Pons (tissue), 1 donor: ENCODE measurements at regions not wholly inside any gene's neighbourhood (a gene's known extent, or its start where the extent isn't known, plus 50 kb on each side); places are given as distances from the start of the nearest gene placed in this dataset.
A peak's percentile ranks its signal among the peaks of the same experiment; 100 is the strongest.

ENCODE experiments used
- DNase-seq: peaks from one replicate; pipeline ENCODE4 v3.0.0-alpha.2; 2016; ENCODE audit warnings: low spot score

DNA sequence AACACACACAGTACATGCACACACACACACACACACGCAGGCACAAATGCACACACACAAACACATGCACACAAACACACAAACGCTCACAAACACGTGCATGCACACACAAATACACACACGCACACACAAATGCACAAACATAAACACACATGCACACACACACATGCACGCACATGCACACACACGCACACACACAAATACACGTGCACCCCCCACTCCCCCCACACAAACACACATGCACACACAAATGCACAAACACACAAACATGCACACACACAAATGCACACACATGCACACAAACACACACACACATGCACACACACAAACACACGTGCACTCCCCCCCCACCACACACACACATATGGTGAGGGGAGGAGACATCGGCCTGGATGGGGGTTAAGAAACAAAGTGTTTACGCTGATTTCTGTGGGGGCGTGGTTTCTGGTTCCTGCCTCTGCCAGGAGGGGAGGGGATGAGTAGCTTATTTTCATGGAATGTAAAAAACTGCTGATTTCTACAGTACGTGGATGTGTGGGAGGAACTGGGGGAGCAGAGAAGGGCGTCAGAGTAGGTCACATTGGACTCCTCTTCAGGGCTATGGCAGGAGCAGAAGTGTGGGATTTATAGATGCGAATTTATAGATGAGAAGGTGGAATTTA, 607.2 kb downstream of the QKI start:
- no peak for DNase-seq

DNA sequence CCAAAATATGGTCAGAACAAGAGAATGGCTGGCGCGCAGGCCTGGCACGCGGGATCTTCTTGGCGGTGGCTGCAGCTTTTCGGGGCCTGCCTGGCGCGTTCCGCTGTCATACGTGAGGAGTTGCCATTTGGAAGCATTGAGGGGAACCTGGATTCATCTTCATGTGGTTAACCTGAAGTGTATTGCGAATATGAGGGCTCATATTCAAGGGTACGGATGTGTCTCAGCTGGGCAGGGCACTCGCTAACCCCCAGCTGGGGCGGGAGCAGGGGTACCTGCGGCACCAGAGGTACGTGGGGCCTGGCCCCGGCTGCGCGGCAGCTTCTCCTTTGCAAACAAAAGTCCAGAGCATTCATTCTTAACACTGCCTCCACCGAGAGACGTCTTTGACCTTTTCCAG, 605.6 kb downstream of the QKI start:
- no peak for DNase-seq

DNA sequence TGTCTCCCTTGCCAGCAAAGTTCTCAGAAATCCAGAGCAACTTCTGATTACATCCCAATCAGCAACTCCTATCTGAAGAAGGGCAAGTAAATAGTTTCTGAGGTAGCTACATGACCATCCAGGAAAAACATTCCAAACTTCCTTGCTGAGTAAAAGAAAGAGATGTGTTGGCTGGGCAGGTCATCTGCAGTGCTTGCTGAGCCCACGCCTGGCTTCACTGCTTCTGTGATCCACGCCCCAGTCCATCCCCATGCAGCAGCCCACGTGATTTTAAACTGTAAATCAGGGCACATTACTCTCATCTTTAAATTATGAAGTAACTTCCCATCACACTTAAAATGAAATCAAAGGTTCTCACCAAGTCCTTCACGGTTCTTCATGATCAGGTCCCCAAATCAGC, 603.6 kb downstream of the QKI start:
- DNase-seq, result no peak

GRCh38 chr6:164016056-164016455, 601.5 kb downstream of the QKI start:
- DNase-seq, result no peak

DNA sequence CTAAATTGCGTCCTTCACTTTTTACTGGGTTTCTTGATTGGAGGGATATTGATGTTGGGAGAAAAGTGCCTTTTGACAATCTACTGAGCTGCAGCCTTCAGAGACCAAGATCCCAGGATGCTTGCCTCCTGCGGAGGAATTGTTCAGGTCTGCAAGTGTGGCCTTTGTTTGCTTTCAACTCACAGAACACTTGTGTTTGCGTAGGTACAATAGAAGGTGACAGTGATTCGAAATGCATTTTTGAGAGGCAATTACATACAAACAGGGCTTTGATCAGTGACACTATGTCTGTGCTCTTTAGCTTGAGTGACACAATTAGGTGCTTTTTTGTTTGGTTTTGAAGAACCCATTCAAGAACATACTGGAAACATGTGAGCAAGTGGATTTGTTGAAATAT, 600.6 kb downstream of the QKI start:
- DNase-seq, result no peak

GRCh38 chr6:164014346-164015087, 600.0 kb downstream of the QKI start:
- DNase-seq, result no peak

DNA sequence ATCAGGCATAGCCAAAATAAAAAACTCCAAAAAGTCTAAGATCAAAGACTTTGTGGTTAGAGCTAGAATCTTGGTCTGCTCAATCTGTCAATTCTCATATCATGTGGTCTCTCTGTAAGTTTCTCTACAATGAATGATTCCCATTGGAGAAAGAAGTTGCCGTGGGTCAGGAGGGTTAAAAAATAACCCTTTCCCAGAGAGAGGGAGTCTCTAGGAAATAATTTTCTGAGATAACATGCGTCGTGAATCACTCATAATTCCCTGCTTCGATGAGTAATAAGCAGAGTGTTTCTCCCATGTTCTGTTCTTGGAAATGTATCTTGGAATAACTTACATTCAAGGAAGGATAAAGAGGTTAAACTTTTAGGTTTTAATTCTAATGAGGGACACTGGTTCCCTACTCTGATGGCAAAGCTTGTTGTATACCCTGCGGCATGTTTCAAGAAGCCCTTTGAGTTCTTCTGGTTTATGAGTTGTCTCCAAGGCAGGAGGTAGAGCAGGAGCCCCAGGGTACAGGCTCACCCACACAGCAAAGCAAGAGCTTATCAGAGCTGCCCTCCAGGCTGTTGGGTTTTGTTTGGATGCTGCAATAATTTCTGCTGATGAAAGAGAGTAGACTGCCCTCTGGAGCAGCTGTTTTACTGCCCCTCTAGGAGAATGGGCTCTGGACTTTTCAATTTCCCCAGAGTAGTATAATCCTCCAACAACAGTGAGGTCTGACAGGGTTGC, 599.1 kb downstream of the QKI start:
- DNase-seq, result no peak

GRCh38 chr6:164011321-164011720, 596.8 kb downstream of the QKI start:
- no peak for DNase-seq

DNA sequence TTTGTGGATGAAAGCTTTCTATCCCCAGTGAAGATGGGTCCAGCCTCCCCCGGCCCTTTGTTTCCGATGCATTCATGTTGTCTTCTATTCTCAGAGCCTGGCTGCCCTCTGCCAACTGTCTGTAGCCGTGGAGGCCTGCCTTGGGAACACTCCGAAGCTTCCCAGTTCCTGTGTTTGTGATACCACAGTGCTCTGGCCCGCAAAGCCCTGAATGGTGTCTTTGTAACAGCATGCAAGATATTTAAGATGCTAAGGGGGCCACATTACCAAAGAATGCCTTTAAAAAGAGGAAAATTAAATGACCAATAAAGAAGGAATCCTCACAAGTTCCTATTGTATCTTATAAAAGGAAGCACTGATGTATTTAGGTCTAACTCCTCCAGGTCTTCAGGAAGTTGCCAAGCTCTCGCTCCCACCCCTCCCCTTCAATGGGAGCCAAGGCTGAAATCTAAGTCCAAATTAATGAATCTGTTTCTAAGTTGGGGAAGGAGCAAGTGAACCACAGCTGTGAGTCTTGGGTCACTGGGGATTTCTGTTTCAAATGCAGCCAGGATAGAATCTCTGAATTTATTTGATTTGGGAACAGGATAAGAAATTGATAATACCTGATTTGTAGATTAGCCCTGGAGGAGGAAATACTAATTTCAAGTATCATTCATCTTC, 596.1 kb downstream of the QKI start:
- peak; percentile 69 for DNase-seq

DNA sequence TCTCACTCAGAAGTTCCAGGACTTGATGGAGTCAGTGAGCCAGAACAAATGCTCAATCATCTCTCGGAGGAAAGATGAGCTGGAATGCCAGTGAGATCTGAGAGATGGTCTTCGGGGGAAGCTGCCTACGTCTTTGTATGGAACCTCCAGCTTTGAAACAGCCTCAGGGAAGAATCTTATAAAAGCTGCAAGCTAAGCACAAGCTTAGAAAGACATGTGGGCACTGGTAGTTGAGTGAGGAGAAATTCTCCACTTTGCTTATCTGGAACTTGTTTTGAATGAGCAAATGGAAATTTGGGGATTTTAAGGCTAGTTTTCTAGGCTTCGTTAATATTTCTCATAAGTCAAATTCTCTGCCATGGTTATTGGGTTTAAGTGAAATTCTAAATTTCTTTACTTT, 594.4 kb downstream of the QKI start:
- no peak for DNase-seq

GRCh38 chr6:164007881-164008280, 593.4 kb downstream of the QKI start:
- no peak for DNase-seq

DNA sequence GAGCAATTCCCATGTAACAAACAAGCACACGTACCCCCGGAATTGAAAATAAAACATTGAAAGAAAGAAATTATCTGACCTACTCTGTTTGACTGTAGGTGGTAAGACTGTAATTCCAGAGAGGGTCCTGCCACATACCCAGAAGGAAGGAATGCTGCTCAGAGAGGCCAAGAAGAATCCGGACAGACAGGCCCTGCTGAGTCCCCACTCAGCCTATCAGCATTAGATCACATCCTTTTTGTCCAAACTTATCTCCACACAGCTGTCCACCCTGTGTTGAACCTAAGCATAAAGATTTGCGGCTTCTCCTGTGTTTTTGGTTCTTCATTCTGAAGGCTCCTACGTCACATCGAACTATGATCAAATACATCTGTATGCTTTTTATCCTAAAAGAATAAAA, 591.9 kb downstream of the QKI start:
- DNase-seq, result no peak

- no peak for DNase-seq
Observed at GRCh38 chr6:164005004-164005711, 590.6 kb downstream of the QKI start.

- DNase-seq, result no peak
Observed at GRCh38 chr6:164000276-164000675, 585.8 kb downstream of the QKI start.

DNA sequence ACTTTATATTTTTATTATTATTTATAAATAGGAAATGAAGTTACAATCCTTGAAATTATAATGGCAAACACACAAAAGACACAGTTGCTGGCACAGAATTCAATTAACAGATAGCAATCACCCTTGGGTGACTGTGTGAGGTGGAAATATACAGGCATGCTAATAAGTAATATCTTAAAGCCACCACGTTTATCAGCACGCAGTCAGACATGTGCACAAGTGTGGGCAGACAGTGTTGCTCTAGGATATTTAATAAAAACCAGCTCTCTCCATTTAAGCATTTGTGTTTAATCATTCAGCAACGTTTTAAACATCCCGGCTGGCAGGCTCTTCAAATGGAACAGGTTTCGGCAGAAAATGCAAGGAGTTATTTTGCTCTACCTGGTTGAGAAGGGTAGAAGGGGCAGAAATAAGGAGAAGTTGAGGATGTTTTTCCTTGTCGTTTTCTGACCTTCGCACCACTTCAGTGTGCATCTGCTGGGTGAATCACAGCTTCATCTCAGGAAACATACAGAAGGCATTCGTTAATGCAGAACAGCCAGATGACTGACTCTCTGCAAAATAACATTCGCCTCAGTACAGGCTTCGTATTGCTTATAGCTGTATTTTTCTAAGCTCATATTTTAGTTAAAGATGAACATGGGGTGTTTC, 585.1 kb downstream of the QKI start:
- no peak for DNase-seq

- no peak for DNase-seq
Observed at GRCh38 chr6:163998496-163998895, 584.0 kb downstream of the QKI start.

- no peak for DNase-seq
Observed at GRCh38 chr6:163996491-163996890, 582.0 kb downstream of the QKI start.

DNA sequence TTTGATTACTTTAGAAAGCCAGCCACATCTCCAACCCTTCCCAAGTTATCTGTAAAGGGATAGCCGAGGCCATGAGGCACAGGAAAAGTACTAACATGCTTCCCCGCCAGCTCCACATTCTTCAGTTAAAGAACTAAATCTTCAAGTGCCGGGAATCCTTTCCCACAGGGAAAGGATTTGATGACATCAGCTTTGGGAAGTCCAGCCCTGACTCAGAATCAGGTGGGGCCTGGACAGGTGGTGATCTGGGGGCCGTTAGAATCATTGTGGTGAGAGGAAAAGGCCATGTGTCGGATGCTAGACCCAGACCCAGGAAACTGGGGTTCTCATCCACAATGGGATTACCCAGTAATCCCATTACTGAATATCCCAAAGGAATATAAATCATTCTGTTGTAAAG, 580.0 kb downstream of the QKI start:
- no peak for DNase-seq

GRCh38 chr6:163992701-163993100, 578.2 kb downstream of the QKI start:
- no peak for DNase-seq

DNA sequence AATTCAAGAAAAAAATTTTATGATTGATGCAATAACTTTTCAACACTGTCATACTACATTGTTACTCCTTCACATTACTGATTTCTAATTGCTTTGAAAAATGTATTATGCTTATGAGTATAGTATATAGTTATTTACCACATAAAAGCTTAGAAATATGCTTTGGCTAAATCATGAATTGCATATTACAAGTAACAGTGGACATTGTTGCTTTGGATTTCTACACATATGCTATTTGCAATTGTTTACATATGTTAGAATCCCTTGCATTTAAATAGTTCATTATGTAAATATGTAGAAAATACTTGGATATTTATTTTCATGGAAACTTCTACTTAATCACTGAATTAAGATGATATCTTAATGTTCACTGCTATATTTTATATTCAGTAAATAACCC, 577.5 kb downstream of the QKI start:
- no peak for DNase-seq

DNA sequence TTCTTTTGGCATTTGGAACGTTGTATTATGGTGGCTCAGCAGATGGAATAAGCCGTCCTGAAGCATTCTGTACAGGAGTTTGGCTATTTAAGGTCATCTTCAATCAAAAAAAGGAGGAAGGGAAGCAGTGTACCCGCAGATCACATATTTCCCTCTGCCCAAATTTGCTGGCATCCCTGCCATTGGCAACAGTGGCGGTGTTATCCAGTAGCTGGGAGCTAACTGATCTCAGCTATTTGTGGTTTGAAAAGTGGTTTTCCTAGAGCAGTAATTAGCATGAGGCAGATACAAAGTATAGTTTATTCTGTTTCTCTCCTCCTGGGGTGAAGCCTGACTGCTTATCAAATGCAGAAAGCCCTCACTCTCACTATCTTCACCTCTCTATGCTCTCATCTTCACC, 576.8 kb downstream of the QKI start:
- no peak for DNase-seq

DNA sequence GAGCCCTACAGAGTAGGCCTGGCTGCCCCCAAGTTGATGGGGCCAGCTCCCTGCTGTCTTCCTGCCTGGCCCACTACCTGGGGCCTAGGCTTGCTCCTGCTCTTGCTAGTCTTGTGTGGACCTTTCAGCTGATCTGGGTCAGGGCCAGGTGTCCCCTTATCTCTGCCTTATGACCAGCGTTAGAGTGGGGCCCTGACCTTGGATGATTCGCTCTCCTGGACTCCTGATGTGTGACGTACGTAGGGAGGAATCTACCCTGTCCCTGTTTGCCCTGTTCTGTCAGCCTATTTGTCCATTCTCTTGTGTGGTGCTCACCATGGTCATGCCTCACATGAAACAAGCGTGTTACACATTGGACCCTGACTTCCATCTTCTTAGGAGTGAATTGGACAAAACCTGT, 571.8 kb downstream of the QKI start:
- DNase-seq, result no peak
